B cell (primary cell): ENCODE measurements at regions not wholly inside any gene's neighbourhood (a gene's known extent, or its start where the extent isn't known, plus 50 kb on each side); places are given as distances from the start of the nearest gene placed in this dataset.

Experiments used
- ATAC-seq: fragments of 200-7000 bp; cut with Tn5 transposase; one replicate; pipeline ENCODE4 v1.10.0; 2021; ENCODE audit warnings: low read depth, mild to moderate bottlenecking, moderate number of reproducible peaks, moderate library complexity
- CTCF ChIA-PET: fragments of 350-600 bp; sonication (Branson Sonifier 250); formaldehyde crosslinking; loops from one replicate; lab custom pipeline; 2021; ENCODE audit warnings: antibody characterized with exemption, inconsistent platforms; lab: Charles Lee
- POLR2A ChIA-PET: fragments of 350-600 bp; sonication (Branson Sonifier 250); formaldehyde crosslinking; loops from one replicate; lab custom pipeline; 2021; ENCODE audit warnings: antibody characterized with exemption; lab: Charles Lee
- DNase-seq: peaks from one replicate; pipeline ENCODE4 v3.0.0; 2013
- H2AFZ ChIP-seq: 2 replicates; pipeline ENCODE4 v1.6.1; 2012; ENCODE audit warnings: mild to moderate bottlenecking, low read depth, low read length; ENCODE audit not compliant: insufficient read depth, poor library complexity, severe bottlenecking
- H3K27ac ChIP-seq, 2 donors: 1 replicate in 1 of 2; 2 replicates in 1 of 2; pipeline ENCODE4 v1.5.1; 2012 to 2013; ENCODE audit warnings: low read length in 2 of 2, mild to moderate bottlenecking in 2 of 2, moderate library complexity in 1 of 2
- H3K27me3 ChIP-seq, 4 experiments: fragments of 200-600 bp in 1 of 4; sonication (generic) in 1 of 4; replicated peaks in 1 of 4; 1 replicate in 2 of 4; 2 replicates in 2 of 4; pipeline versions ENCODE4 v1.6.1 to v1.7.0; 2013 to 2016; ENCODE audit warnings: low read length in 3 of 4, mild to moderate bottlenecking in 2 of 4, mixed read lengths in 1 of 4, moderate library complexity in 1 of 4; ENCODE audit not compliant: insufficient read depth in 4 of 4, control insufficient read depth in 3 of 4; ENCODE audit errors: control extremely low read depth in 1 of 4
- H3K36me3 ChIP-seq, 2 experiments: replicated peaks in 1 of 2; 1 replicate in 1 of 2; 2 replicates in 1 of 2; pipeline versions ENCODE4 v1.6.1 to v1.7.1; 2013; ENCODE audit warnings: low read length in 1 of 2; ENCODE audit not compliant: insufficient read depth in 2 of 2, control insufficient read depth in 1 of 2; ENCODE audit errors: control extremely low read depth in 1 of 2, extremely low read depth in 1 of 2
- H3K4me1 ChIP-seq, 2 donors: fragments of 200-600 bp in 1 of 2; sonication (generic) in 1 of 2; 1 replicate in 1 of 2; 2 replicates in 1 of 2; pipeline versions ENCODE4 v1.5.1 to v1.6.1; 2013 to 2017; ENCODE audit warnings: low read length in 2 of 2; ENCODE audit not compliant: control insufficient read depth in 2 of 2, insufficient read depth in 2 of 2
- H3K4me2 ChIP-seq: replicated peaks from 2 replicates; pipeline ENCODE3; 2012; ENCODE audit warnings: mild to moderate bottlenecking, low read depth, low read length; ENCODE audit not compliant: poor library complexity, severe bottlenecking
- H3K4me3 ChIP-seq, 5 experiments: fragments of 200-600 bp in 1 of 5; sonication (generic) in 1 of 5; 1 replicate in 3 of 5; 2 replicates in 2 of 5; pipeline versions ENCODE4 v1.5.1 to v1.7.0; 2011 to 2016; ENCODE audit warnings: low read length in 4 of 5, mild to moderate bottlenecking in 4 of 5, low read depth in 2 of 5, control low read depth in 1 of 5, moderate library complexity in 1 of 5; ENCODE audit not compliant: insufficient read depth in 1 of 5; ENCODE audit errors: control extremely low read depth in 1 of 5, extremely low read depth in 1 of 5
- H3K79me2 ChIP-seq: fragments of 200-600 bp; sonication (generic); one replicate; pipeline ENCODE4 v1.6.0; 2016; ENCODE audit warnings: low read length; ENCODE audit not compliant: control insufficient read depth, insufficient read depth
- H3K9ac ChIP-seq: fragments of 200-600 bp; sonication (generic); 2 replicates; pipeline ENCODE4 v1.6.1; 2017; ENCODE audit warnings: mild to moderate bottlenecking, low read length, moderate library complexity
- H3K9me3 ChIP-seq, 3 donors: one replicate each; pipeline versions ENCODE4 v1.6.1 to v1.7.1; 2013; ENCODE audit warnings: low read length in 2 of 3; ENCODE audit not compliant: control insufficient read depth in 2 of 3, insufficient read depth in 1 of 3; ENCODE audit errors: control extremely low read depth in 1 of 3
- H4K20me1 ChIP-seq: 2 replicates; pipeline ENCODE4 v1.6.0; 2012; ENCODE audit warnings: mild to moderate bottlenecking, low read length; ENCODE audit not compliant: insufficient read depth, control insufficient read depth, poor library complexity, severe bottlenecking
- H3K27ac Mint-ChIP-seq: one replicate; pipeline ENCODE4 v1.8.0; 2021; ENCODE audit warnings: mixed read lengths
- H3K27me3 Mint-ChIP-seq: one replicate; pipeline ENCODE4 v1.8.0; 2021; ENCODE audit warnings: mixed read lengths
- H3K4me1 Mint-ChIP-seq: one replicate; pipeline ENCODE4 v1.8.0; 2021; ENCODE audit warnings: mixed read lengths
- H3K4me3 Mint-ChIP-seq: one replicate; pipeline ENCODE4 v1.8.0; 2021; ENCODE audit warnings: mixed read lengths
- H3K9me3 Mint-ChIP-seq: one replicate; pipeline ENCODE4 v1.8.0; 2022; ENCODE audit warnings: mixed read lengths; ENCODE audit not compliant: insufficient read depth
- CTCF ChIP-seq: fragments of 200-600 bp; IDR thresholded peaks from one replicate; pipeline ENCODE4 v1.8.0; 2022; ENCODE audit warnings: antibody characterized with exemption, mild to moderate bottlenecking
- EZH2 ChIP-seq: IDR thresholded peaks from 2 replicates; pipeline ENCODE4 v1.6.1; 2012; ENCODE audit warnings: borderline replicate concordance, low read depth, mild to moderate bottlenecking, moderate library complexity, low read length; ENCODE audit not compliant: insufficient read depth, poor library complexity, severe bottlenecking
- WGBS: methylation state at CpG from one replicate; pipeline ENCODE4 v1.1.5; 2013; ENCODE audit warnings: missing lambda C conversion rate; ENCODE audit not compliant: insufficient coverage; 5-methylcytosine and 5-hydroxymethylcytosine counted together
- intact Hi-C: fragments of 100-400 bp; cut with micrococcal nuclease; formaldehyde crosslinking; loops from one replicate; pipeline ENCODE4 v1.10.0; 2022

- POLR2A ChIA-PET, result no interaction called here
- no peaks in the 10 kb centered on the region for H3K36me3 ChIP-seq
- H3K4me1 ChIP-seq, result peaks cover 0 to 8% of the 10 kb centered on the region in 2 donors
- H3K4me2 ChIP-seq, result no peak overlapping the region
- intact Hi-C loops, result no loop called here
- H3K27ac Mint-ChIP-seq, result no peak overlapping the region
- TF ChIP-seq CTCF (no peak), EZH2 (no peak)
- CTCF ChIA-PET, result no interaction called here
- no peak overlapping the region for H2AFZ ChIP-seq
- 97% methylated on average over 6 of the region's 9 CpGs for WGBS
- H3K9me3 Mint-ChIP-seq, result no peaks in the 10 kb centered on the region
- DNase-seq, result no peak
- peaks cover 0 to 3% (median 0%) of the 10 kb centered on the region in 3 donors for H3K9me3 ChIP-seq
- H3K4me3 ChIP-seq, result no peak overlapping the region
- H3K4me1 Mint-ChIP-seq, result peaks cover 3% of the 10 kb centered on the region
- H3K79me2 ChIP-seq, result no peaks in the 10 kb centered on the region
- no peak overlapping the region for H3K27ac ChIP-seq
- H3K9ac ChIP-seq, result no peak overlapping the region
- peaks cover 17% of the 10 kb centered on the region for H3K27me3 Mint-ChIP-seq
- no peak overlapping the region for H3K4me3 Mint-ChIP-seq
- peaks cover 0 to 8% (median 3%) of the 10 kb centered on the region in 4 experiments for H3K27me3 ChIP-seq
- ATAC-seq, result no peak
- no peaks in the 10 kb centered on the region for H4K20me1 ChIP-seq
These were observed 64.6 kb upstream of the CLDN14 start for GRCh38 chr21:36544545-36544944.

DNA sequence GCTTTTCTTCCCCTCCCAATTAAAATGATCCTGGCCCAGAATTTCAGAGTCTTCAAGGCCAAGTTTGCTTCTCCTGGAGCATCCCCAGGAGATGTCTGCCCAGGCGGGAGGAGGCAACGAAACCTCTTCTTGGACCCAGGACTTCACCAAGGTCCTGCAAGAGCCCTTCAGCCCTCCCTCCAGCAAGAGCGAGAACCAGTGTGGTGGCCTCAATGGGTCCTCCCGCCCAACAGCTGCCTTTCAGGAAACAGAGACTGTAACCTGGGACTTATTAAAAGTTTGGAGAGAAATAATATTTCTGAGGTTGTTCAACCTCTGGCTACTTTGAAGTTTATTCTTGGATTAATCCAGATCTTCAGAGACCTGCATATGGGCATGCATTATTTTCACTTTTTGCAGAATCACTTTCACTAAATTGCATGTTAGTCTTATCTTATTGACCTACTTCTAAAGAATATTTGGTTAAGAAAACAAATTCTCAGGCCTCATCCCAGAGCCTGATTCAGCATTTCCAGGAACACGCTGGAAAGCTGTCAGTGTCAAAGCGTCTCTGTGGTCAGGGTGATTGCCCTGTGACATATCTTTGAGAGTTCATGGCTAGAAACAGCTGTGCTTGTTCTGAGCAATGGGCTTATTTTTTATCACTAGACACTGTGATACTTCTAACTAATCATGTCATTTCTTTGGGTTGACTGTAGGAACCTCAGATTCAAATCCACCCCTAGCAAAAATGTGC, 66.0 kb upstream of the CLDN14 start:
- H3K36me3 ChIP-seq, result no peaks in the 10 kb centered on the region

More for the DNA sequence above, 66.0 kb upstream of the CLDN14 start:
- intact Hi-C loops, result no loop called here
- no peak overlapping the region for H3K9ac ChIP-seq
- H3K4me3 ChIP-seq, result no peak overlapping the region
- Mint-ChIP-seq H3K27ac (no peak overlapping the region), H3K27me3 (peaks cover 21% of the 10 kb centered on the region), H3K9me3 (no peaks in the 10 kb centered on the region), H3K4me1 (peaks cover 3% of the 10 kb centered on the region), H3K4me3 (no peak overlapping the region)
- no peak overlapping the region for H3K4me2 ChIP-seq
- H4K20me1 ChIP-seq, result no peaks in the 10 kb centered on the region
- H3K4me1 ChIP-seq, result peaks cover 0 to 8% of the 10 kb centered on the region in 2 donors
- WGBS, result 100% methylated on average over 2 of the region's 6 CpGs
- ATAC-seq (no peak), DNase-seq (no peak)
- H3K27me3 ChIP-seq, result peaks cover 0 to 8% (median 3%) of the 10 kb centered on the region in 4 experiments
- ChIA-PET CTCF (no interaction called here), POLR2A (interaction anchor here (0.6 kb wide), 1 partner anchor 1470 kb away, joined by 3 read pairs; no protein-coding TSS in a partner anchor)
- no peaks in the 10 kb centered on the region for H3K79me2 ChIP-seq
- no peak overlapping the region for H3K27ac ChIP-seq
- H2AFZ ChIP-seq, result no peak overlapping the region
- peaks cover 0 to 3% (median 0%) of the 10 kb centered on the region in 3 donors for H3K9me3 ChIP-seq
- TF ChIP-seq EZH2, result no peak
- TF ChIP-seq CTCF, result no peak
